HG03342 (cell line): ENCODE measurements at regions not wholly inside any gene's neighbourhood (a gene's known extent, or its start where the extent isn't known, plus 50 kb on each side); places are given as distances from the start of the nearest gene placed in this dataset.
A peak's percentile ranks its signal among the peaks of the same experiment; 100 is the strongest.

Experiments used
- ATAC-seq: cut with Tn5 transposase; IDR thresholded peaks from one replicate; pipeline ENCODE4 v1.9.1; 2021; ENCODE audit warnings: mild to moderate bottlenecking, moderate library complexity; ENCODE audit not compliant: unreplicated experiment

- ATAC-seq: peak; percentile 95
Measured at GRCh38 chr9:3732077-3733038, 206.6 kb upstream of the RFX3 start.

- peak; percentile 33 for ATAC-seq
Measured at GRCh38 chr9:3730511-3730922, 204.7 kb upstream of the RFX3 start.

- no peak for ATAC-seq
Measured at GRCh38 chr9:3721096-3721495, 195.3 kb upstream of the RFX3 start.

DNA sequence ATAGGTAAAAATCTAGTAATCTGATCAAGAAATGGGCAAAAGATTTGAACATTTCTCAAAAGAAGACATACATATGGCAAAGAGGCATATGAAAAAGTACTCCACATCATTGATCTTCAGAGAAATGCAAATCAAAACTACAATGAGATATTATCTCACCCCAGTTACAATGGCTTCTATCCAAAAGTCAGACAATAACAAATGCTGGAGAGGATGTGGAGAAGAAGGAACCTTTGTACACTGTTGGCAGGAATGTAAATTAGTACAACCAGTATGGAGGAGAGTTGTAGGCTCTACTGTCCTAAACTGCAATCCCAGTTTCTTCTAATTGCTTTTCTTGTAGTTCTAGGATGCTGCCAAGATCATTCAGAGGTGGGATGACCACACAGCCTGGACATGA, 193.5 kb upstream of the RFX3 start:
- ATAC-seq: no peak

DNA sequence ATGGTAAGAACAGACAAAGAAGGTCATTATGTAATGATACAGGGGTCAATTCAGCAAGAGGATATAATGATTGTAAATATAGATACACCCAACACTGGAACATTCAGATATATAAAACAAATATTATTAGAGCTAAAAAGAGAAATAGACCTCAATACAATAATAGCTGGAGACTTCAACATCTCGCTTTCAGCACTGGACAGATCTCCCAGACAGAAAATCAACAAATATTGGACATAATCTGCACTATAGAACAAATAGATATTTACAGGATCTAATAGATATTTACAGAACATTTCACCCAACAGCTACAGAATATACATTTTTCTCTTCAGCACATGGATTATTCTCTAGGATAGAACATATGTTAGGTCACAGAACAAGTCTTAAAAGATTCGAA, 190.6 kb upstream of the RFX3 start:
- ATAC-seq: no peak

- no peak for ATAC-seq
Measured at GRCh38 chr9:3708751-3709150, 182.9 kb upstream of the RFX3 start.

GRCh38 chr9:3704890-3705289, 179.1 kb upstream of the RFX3 start:
- ATAC-seq: no peak

GRCh38 chr9:3700772-3701171, 175.0 kb upstream of the RFX3 start:
- no peak for ATAC-seq

DNA sequence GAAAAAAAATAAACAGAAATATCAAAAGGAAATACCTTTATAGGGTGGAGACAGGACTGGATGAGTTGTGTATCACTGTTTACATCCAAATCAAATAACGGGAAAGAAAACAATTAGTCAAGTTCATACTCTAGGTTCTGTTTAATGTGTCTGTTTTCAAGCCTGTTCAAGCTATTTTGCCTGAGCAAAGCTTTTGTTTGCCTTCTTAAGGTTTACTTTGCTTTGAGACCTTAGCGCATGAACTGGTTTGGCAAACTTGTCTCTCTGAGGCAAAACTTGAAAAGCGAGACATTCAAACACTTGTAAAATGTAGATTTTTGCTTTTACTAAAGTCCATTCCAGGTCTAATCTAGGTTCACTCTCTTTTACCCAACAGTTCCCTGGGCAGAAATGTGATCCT, 174.1 kb upstream of the RFX3 start:
- ATAC-seq: no peak

GRCh38 chr9:3698531-3698930, 172.7 kb upstream of the RFX3 start:
- no peak for ATAC-seq

DNA sequence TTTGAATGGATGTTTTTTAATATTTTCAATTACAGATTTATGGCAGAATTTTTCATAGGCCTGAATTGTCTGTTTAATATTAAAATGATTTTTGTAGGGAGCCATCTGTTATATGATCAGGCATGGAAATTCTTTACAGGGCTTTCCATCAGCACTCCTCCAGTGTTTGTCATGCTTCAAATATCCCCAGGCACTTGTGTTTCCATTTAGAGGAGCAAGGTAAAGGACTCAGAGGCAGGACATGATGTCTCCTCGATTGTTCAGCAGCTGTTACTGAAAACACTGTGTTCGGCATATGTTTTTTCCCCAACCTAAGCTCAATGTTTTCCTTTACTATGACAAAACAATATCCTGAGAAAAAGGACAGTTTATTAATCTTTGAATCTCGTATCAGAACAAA, 172.3 kb upstream of the RFX3 start:
- ATAC-seq: no peak

GRCh38 chr9:3696368-3696767, 170.6 kb upstream of the RFX3 start:
- no peak for ATAC-seq

DNA sequence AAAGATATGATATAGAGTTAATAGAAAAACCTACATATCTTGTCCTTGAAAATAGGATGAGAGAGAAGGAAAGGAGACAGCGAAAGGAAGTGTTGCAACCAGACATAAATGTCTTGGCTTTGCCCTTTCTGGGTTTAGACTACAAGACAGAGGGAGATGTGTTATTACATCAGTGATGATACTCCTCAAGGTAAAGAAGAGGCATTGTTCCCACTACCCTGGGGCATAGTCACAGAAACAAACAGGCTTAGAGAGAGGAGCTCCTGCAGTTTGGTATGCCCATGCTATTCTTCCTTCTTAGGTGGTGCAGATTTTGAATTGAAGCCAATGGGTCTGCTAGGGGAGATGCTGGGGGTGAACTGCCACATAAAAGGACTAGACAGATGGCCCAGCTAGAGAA, 166.8 kb upstream of the RFX3 start:
- ATAC-seq: no peak

GRCh38 chr9:3689555-3689954, 163.8 kb upstream of the RFX3 start:
- no peak for ATAC-seq

- ATAC-seq: no peak
Measured at GRCh38 chr9:3687145-3687544, 161.3 kb upstream of the RFX3 start.

DNA sequence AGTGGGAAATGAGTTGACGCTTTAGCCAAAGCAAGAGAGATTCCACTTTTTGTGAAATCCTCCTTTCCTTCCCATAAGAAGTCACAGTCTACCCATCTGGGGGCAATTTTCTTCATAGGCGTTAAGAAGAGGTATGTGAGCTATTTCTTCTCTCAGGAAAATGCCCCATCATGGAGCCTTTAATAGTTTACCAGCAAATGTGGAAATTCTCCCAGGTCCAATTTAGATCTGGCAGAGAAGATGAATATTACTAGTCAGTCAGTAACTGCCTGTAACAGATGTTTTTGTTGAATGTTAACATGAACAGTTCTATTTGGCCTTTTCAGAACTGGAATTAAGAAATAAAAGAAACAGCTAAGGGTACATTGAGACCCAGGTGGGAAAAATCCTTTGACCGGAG, 156.4 kb upstream of the RFX3 start:
- ATAC-seq: no peak

DNA sequence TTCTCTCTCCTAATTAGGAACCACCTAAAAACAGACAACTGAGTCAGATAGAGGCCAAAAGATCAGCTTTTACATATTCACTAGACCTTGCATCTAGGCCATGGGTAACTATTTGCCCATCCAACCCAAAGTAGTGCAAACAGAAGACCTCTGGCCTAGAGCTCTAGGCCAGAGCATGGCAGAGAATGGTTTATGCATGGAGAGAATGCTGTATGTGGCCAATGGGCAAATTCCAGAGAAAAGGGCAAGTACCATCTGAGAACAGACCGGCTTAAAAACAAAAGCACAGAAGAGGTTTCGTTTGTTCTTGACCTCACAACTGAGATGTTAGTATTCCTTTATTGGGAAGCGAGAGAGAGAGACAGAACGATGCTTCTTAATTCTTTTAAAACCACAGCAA, 151.7 kb upstream of the RFX3 start:
- ATAC-seq: no peak

DNA sequence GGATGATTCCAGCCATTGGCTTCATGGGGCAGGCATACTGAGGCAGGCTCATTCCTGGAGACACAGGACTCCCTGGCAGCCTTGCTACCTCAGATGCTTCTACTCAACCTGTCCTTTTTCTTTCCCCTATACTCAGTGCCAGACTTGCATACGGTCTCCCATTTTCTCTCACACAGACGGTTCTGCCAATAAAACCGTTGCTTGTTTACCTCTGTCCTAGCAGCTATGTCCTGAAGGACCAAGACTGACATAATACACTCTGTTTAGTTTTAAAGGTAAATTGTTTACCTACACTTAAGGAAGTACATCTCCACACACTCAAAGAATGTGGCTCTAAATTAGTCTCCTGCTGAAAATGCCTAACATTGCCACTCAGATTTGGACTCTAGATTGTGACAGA, 151.0 kb upstream of the RFX3 start:
- ATAC-seq: no peak

- no peak for ATAC-seq
Measured at GRCh38 chr9:3675946-3676345, 150.1 kb upstream of the RFX3 start.

- ATAC-seq: no peak
Measured at GRCh38 chr9:3674561-3674960, 148.8 kb upstream of the RFX3 start.

- no peak for ATAC-seq
Measured at GRCh38 chr9:3672399-3672798, 146.6 kb upstream of the RFX3 start.

GRCh38 chr9:3664044-3664443, 138.2 kb upstream of the RFX3 start:
- no peak for ATAC-seq

DNA sequence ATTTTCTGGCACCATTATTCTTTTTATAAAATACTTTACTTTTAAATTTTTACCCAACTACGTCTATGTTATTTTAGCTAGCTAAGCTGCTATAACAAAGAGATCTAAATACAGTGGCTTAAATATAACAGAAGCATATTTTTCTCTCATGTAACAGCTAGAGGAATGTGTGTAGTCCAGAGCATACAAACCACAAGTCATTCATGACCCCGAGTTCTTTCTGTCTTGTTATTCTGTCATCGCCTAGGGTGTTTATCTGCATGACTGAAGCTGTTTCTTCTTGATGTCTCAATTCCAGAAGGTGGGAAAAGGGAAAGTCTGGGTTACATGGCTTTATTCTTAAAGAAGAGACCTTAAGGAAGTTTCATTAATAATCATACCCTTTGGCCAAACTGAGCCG, 136.9 kb upstream of the RFX3 start:
- ATAC-seq: no peak
